Endometrium (tissue), 2 donors: ENCODE measurements at regions not wholly inside any gene's neighbourhood (a gene's known extent, or its start where the extent isn't known, plus 50 kb on each side); places are given as distances from the start of the nearest gene placed in this dataset.

Experiments
- FAIRE-seq: peaks from 2 replicates; lab custom pipeline; 2012; peaks lifted over from hg19 to GRCh38; lab: Jason Lieb, UNC
- donor health status: control.
- donor health status: control.

DNA sequence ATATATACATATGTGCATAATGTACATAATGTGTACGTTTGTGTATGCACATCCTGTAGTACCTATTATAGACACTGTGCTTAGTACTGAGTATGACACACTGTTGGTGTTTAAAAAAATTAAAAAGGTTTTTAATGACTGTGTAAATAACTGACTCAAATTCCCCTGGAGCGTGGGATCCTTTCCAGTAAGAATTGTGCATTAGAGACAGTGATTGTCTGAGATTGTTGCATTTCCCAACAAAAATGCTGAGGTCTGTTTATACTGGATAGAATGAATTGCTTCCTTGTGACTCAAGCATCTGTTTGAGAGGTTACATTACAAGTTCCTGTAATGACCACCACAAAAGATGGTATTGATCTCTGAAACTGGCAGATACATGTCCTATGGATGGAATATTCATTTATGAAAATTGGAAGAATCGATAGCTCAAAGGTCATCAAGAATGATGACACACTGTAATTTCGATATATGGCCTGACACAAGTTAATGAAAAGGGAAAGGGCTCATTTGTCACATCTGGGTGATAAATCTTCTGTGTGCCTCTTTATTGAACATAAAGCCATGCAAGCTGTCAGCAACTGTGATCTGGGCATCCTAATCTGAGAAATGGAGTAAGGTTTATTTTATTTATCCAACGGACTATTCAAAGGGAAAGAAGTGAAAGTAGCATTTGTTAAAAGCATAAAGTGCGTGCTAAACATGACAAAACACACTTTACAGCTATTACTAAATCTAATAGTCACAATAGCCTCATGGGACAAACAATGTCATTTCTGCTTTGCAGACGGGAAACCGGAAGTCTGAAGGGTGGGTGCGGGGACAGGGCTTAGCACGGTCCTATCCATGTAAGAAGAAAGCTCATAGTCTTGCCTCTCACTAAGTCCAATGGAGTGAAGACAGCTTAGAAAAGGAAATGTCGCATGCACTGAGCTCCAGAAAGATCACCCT is 228.8 kb downstream of the CDH11 start:
- FAIRE-seq: peak; percentile 54

DNA sequence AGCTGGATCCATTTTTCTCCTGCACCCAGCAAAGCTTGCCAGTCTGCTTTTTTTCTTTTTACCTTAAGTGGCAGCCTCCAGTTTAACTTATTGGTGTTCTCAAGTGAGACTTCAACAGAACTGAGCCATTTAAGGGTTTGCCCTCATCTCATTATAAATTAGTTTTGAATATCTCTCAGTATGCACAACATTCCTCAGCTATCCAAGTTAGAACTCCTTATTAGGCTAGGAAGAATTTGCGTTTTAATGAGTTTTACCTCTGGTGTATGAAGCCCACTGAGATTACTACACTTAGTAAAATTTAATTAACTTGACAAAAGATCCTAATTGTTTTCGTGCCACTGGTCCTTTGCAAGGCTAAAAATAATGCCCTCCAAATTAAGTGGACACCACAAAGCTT is 232.4 kb downstream of the CDH11 start:
- FAIRE-seq: no peak

DNA sequence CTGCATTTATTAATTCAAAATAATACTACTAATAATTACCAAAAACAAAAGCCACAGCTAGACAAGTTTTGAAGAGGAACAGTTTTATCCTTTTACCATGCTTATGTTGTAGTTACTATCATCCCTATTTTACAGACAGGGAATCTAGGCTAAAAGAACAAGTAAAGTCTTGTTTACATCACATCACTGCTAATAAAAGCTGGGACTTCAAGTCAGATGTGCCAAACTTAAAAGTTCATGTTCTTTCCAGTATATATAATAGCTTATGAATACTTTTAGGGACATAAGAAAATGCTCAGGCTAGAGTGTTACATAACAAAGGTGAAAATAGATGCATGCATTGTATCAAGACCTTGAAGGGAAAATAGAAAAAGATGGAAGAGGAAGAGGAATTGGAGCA is 234.2 kb downstream of the CDH11 start:
- no peak for FAIRE-seq

DNA sequence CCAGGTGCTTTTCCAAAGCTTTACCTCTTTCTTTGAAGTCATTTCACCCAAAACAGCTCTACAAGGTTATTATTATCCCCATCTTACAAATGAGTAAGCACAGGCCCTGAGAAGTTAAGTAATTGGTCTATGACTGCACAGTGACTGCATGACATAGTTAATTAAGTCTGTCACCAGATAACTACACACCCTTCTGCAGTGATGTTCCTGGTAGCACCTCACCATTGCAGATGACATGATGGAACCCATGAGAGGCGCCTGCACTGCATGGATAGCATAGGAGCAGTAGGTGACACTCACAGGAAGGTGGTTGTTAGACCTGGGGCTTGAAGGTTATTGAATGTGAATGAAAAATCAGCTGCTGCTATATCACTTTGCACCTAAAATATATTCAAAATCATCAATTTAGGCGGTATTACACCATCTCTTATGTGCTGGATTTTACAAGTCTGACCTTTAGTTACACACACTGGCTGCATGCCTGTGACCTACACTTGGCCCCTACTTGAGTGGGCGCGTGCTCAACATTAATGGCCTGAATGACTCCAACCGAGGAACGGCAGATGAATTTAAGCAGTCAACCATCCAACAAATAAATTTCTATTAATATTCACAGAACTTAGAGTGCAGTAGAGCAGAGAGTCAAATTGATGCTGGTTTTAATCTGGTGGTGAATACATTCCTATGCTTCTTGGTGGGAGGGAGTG is 239.6 kb downstream of the CDH11 start:
- FAIRE-seq: peak; percentile 54

DNA sequence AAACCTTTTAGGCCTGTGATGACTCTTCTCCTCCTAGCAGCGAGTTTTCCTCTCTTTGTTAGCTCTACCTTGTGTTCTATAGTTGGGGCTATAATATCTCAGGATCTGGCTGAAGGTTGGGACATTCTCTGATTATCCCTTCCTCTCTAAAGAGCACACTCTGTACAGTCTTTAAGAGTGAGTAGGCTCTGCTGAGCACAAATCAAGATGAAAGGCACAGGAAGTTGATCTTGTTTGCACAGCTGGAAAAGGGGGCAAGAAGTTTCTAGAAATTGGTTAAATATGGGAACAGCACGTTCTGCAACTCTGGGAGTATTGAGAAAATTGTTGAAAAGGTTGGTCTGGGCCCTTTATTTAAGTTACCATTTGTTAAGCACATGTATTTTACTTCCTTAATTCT is 240.9 kb downstream of the CDH11 start:
- FAIRE-seq: no peak

DNA sequence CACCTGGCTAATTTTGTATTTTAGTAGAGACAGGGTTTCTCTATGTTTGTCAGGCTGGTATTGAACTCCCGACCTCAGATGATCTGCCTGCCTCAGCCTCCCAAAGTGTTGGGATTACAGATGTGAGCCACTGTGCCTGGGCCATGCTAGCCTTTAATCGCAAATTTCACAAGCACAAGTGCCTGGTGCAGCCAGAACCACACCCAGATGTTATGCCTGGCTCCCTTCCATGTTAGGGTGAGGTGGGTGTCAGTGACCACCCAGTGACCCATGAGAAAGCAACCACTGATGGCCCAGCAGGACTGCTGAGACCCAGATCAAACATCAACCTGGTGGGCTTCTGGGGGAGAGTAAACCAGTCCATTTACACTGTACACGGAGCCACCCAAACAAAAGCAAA is 241.9 kb downstream of the CDH11 start:
- FAIRE-seq: no peak

DNA sequence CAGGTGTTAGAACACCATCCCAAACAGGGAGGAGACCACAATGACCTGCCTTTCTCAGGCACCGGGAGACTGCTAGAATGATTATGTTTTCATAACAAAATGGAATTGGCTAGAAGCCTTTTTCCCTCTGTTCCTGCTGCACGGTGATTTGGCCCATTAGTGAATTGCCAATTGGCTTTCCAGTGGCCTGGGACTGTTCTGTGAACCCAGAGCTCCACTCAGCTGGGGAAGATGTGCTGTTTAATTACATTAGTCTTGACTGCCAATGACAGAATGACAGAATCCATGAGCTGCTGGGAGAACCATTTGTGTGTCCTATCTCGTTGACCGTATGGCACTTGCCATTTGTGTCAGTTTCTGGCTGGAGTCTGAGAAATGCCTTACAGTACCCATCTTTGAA is 242.9 kb downstream of the CDH11 start:
- FAIRE-seq: no peak

DNA sequence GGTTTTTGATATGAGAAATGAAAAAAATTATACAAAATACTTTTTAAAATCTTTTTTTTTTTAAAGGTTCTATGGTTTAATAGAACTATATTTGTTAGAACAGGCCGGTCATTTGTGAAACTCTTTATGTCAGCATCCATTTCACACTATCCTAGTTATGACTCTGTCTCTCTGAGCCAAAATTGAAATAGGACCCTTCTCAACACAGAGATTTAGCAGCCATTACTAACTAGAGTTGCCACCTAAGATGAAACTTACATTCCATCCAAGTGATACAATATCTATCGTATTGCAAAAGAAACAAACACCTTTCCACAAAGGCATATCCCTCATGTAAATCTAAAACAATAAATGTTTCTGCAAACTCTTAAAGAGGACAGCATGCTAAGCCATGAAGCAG is 249.8 kb downstream of the CDH11 start:
- no peak for FAIRE-seq

DNA sequence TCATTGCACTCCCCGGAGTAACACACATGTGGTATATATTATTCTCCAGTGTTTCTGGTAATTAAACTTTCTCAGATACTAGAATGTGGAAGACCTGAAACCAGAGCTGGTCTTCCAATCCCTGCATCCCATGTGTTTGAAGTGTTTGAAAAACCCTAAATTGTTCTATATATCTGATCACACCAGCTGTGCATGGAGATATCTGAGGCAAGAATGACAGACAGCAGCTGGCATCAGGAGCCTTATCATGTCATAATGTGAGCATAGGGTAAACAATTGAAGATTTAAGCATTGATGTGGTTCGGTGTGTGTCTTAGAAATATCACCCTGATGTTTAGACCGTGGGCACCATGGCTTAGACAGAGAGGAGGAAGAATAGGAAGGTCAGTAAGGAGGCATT is 251.0 kb downstream of the CDH11 start:
- FAIRE-seq: no peak

DNA sequence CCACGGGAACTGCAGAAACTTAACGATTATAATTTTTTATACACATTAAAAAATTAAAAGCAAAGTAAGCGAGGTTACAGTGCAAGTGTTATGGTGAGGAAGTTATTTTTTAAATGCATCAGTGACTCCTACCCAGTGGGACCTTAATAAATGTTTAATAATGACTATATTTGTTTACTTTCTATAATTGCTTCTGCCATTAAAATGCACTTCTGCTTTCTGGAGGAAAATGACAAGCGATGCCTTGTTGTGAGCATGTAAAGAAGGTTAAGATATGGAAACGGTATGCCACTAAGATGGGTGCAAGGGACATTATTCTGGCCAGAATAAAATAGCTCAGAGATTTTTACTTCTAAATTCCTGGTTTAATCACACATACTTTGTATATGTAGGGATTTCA is 252.1 kb downstream of the CDH11 start:
- FAIRE-seq: no peak

DNA sequence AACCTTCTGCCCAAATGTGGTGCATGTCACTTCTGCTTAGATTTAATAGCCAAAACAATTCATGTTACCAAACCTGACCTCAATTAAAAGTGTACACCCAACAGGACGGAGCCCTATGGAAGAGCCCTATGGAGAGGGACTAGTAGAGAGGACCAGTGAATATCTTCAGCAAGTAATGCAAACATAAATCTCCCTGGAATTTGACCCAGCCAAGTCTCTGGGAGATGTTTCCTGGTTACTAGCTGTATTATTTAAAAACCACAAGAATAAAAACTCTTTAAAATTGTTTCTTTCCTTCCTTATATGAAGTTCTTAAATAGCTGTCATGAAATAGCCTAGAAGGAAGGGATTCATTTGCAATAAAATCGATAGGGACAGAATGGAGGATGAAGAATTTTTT is 255.8 kb downstream of the CDH11 start:
- no peak for FAIRE-seq

DNA sequence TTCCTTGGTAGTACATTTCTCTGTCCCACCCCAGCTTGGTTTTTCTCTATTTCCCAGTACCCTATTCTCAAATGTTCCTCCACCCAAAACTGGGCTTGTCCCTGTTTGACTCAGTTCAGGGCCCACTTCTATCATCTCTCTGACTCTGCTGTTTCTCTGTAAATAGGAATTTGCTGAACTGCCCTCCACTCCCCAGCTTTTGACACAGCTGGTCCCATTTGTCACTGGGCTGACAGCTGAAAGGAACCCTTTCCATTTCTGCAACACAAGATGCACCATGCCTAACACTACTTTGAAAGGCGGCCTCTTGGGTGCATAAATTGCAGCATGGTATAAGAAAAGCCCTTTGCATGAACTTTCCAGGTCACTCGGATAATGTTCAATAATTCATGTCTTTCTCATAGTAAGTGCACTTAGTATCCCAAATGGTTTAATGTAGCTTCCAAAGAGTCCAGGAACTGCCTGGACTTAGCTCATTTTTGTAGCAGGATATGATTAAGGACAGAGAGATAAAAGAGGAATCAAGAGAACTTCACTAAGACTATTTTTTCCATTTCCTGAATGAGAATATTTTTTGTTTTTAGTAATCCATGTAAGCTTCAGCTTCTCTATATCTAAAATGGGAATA is 256.7 kb downstream of the CDH11 start:
- FAIRE-seq: no peak

DNA sequence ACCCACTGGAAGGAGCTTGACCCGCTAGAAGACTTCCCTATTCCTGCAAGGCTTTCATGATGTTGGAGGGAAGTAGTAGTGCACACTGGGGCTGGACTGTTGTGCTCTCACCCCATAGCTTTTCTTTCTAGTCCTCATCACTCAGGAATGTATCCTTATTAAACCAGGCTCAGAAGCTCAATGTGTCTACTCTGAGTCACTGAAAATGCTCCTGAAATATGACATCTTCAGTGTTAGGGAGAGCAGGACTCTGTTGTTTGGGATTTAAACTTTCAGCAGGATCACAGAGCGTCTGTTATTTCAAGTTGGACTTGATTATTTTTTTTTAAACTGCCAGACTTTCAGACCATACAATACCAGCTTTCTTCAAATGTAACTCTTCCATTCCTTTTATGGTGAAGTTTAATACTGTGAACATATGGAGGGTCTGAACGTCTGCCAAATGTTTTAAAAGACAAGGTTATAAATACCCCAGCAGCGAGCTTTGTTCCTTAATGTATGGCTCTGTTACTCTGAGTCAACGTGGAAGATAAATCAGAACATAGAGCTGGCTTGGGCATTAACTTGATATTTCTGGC is 257.5 kb downstream of the CDH11 start:
- FAIRE-seq: no peak

DNA sequence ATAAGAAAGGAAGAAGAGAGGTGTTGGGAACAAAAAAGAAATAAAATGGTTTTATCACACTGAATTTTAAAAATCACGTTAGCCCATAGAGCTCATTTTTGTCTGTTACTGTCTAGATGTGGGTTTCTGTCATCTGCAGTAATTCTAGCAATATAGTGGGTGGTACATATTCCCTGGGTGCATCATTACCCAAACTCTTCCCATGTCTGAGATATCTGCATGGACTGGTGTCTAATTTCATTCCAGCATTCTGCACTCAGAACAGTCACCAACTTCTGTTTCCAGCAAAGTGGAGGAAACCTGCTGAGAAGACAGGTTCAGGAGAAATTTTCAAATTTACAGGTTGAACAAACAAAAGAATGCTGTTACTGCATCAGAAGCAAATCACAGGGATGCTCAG is 263.8 kb downstream of the CDH11 start:
- no peak for FAIRE-seq

DNA sequence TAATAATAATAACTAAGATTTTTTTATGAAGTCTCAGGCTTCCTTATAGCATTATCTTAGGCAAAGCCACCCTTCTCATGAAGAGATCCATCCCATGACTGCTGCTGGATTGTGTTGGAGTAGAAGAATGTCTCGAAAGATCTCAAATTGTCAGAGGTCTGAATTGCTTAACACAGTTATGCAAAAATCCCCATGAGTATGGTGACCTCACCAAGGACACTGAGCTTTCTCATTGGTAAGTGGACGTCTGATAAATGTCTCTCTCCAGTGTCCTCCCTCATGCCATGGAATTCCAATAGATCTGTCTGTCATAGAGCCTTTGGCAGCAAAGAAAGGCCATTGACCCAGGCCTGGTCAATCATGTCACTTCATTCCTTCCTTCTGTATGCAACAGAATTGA is 264.5 kb downstream of the CDH11 start:
- no peak for FAIRE-seq

DNA sequence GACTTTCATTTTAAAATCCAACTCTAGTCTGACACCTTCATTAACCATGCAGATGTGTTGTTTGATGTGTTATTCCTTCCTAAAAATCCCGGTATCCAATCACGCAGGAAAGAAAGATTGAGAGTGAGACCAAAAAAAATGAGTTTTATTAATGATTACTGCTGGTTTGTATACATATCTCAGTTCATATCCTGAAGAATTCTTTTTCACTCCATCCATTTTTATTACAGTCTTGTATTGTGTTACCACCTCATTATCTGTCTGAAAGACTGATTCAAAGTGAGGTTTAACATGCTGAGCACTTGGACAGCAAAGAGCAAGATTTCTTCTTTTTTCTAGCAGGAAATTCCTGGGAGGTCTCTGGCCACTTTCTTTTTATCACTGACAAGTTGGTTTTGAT is 268.3 kb downstream of the CDH11 start:
- FAIRE-seq: no peak

DNA sequence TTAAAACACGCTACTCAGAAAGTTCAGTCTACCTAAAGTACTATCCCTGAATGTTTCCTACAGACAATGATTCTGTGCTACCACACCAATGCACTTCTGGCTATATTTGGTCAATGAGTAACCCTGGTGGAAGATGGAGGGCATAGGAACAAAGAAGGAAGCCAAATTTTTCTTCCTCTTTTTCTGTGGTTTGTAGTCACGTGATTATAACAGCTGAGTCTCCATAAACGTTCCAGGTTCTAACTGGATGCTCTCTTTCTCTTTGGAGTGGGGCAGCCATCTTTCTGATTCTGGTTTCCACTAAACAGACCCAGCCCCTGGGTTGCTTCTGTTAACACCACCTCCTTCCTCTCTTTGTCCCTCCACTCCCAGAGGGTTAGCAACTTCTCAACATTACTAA is 274.9 kb downstream of the CDH11 start:
- no peak for FAIRE-seq

DNA sequence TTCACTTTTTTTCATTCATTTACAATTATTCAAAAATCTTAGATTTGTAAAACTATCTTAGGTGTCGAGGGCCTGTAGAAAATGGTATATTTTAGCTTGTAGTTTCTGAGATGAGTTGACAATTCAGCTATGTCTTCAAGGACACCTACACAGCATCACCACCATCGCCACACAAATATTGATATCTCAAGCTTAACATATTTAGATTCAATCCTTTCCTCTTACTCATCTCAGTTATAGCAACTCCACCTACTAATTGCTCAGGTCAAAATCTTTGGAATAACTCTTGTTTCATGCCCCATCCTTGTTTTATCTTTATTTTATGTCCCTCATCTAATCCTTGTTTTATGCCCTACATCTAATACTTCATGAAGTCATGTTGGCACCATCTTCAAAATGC is 276.8 kb downstream of the CDH11 start:
- FAIRE-seq: no peak

DNA sequence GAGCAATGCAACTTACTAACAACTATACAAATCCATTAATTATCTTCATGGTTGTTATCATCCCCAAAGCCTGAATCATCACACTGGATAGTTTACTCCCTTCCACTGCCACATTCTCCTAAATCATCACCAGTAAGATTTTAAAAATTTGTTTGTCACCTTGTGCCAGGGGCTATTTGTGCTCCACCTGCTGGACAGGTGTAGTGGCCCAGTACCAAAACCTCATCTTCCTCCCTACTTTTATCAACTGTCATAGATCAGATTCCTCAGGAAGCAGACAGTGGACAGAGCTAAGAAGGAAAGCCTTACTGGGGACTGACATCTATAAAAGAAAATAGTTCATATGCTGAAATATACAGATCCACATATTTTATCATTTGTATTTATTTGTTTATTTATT is 280.4 kb downstream of the CDH11 start:
- no peak for FAIRE-seq

DNA sequence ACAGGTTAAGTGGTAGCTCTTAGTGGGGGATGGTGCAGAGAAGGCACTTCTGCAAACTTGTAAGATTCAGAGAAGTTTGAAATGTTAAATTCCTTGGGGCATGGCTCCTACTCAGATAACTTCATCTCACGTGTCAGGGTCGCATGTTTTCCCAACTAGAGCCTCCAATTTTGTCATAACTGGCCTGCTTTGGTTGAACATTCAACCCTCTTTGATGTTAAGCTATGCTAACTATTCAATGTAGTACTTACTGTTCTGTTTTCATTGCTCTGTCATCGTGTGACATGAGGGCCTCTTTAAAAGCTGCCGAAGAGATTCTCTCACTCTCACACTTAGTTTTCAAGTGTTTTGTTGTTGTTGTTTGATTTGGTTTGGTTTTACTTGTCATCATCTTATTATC is 280.8 kb downstream of the CDH11 start:
- no peak for FAIRE-seq

DNA sequence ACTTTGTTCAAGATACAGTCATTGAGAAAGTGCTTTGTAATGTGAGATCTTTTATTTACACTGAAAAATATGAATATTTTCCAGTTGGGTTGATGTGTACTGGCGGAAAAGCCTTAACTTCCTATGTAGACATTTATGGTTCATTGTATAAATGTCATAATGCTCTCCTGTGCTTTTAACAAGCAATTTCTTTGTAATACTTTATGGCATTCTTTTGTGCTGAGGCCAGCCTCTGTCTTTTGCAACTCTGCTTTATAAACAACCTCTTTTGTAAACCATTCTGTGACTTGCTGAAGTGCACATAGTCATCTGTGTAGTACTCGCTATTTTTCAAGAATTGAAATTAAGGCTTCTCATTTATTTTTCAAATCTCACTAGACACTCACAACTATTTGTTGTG is 291.2 kb downstream of the CDH11 start:
- no peak for FAIRE-seq

DNA sequence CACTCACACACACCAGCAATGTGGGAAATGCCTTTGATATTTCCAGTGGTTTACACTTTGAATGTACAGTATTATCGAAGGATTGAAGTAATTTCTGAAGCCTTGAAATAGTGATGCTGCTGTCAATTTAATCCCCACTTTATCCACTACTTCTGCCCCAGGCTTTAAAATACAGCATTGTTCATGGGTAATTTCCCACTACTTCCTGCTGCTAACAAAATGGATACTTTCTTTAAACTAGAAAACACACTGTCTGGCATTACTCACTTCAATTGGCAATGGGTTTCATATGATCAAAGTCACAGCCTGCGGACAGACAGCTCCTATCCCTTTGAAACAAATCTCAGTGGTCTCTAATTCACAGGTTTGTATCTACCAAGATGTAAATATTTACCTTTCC is 292.2 kb downstream of the CDH11 start:
- FAIRE-seq: no peak

DNA sequence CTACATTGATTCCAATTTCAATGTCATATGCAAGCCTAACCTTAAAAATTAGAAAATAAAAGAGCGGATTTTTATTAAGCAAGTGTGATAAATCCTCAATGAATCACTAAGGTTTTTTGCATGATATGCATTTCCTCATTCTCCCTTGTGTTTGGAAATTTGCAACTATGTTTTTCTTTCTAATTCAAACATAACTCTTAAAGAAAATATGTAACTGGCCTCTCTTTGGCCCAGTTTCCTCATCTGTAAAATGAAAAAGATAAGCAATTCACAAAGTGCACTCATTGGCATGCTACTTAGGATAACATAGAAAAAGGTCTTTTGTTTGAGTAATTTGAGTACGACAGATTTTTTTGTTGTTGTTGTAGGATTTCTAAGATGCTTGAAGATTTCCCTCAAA is 295.5 kb downstream of the CDH11 start:
- no peak for FAIRE-seq
